IPS-20b (cell line): ENCODE measurements at regions not wholly inside any gene's neighbourhood (a gene's known extent, or its start where the extent isn't known, plus 50 kb on each side); places are given as distances from the start of the nearest gene placed in this dataset.

ENCODE experiments used
- H3K27ac ChIP-seq: one replicate; pipeline ENCODE4 v1.5.1; 2013; ENCODE audit warnings: low read length
- H3K27me3 ChIP-seq: 2 replicates; pipeline ENCODE4 v1.6.1; 2013; ENCODE audit warnings: mild to moderate bottlenecking, low read length, inconsistent platforms; ENCODE audit not compliant: insufficient read depth
- H3K36me3 ChIP-seq: 2 replicates; pipeline ENCODE4 v1.6.1; 2013; ENCODE audit warnings: low read depth, mild to moderate bottlenecking, inconsistent platforms, low read length, moderate library complexity; ENCODE audit not compliant: insufficient read depth
- H3K4me1 ChIP-seq: 2 replicates; pipeline ENCODE4 v1.6.1; 2013; ENCODE audit warnings: mild to moderate bottlenecking, control low read depth, inconsistent platforms, low read length, moderate library complexity; ENCODE audit not compliant: insufficient read depth
- H3K4me3 ChIP-seq: 2 replicates; pipeline ENCODE4 v1.5.1; 2013; ENCODE audit warnings: mild to moderate bottlenecking, low read length, inconsistent platforms
- H3K9ac ChIP-seq: 2 replicates; pipeline ENCODE4 v1.6.1; 2013; ENCODE audit warnings: low read depth, mild to moderate bottlenecking, inconsistent platforms, low read length, moderate library complexity
- H3K9me3 ChIP-seq: 2 replicates; pipeline ENCODE4 v1.6.1; 2013; ENCODE audit warnings: mild to moderate bottlenecking, low read depth, low read length, inconsistent platforms; ENCODE audit not compliant: insufficient read depth

- H3K4me1 ChIP-seq: no peaks in the 10 kb centered on the region
- H3K9me3 ChIP-seq: peaks cover 4% of the 10 kb centered on the region; the same call in 1 of the 2 replicates
- H3K9ac ChIP-seq: no peak overlapping the region
- H3K4me3 ChIP-seq: no peak overlapping the region
- no peaks in the 10 kb centered on the region for H3K36me3 ChIP-seq
- H3K27me3 ChIP-seq: no peaks in the 10 kb centered on the region
- no peak overlapping the region for H3K27ac ChIP-seq
These were observed 142.0 kb upstream of the TSHZ3 start for GRCh38 chr19:31491242-31491641.

GRCh38 chr19:31492050-31492449, 142.8 kb upstream of the TSHZ3 start:
- Histone ChIP-seq H3K27me3 (no peaks in the 10 kb centered on the region), H3K4me1 (no peaks in the 10 kb centered on the region), H3K9ac (no peak overlapping the region), H3K4me3 (no peak overlapping the region), H3K36me3 (no peaks in the 10 kb centered on the region), H3K9me3 (no peaks in the 10 kb centered on the region), H3K27ac (no peak overlapping the region)

GRCh38 chr19:31496076-31496475, 146.8 kb upstream of the TSHZ3 start:
- H3K9me3 ChIP-seq: no peaks in the 10 kb centered on the region
- no peaks in the 10 kb centered on the region for H3K4me1 ChIP-seq
- H3K27ac ChIP-seq: no peak overlapping the region
- H3K4me3 ChIP-seq: no peak overlapping the region
- H3K27me3 ChIP-seq: no peaks in the 10 kb centered on the region
- no peaks in the 10 kb centered on the region for H3K36me3 ChIP-seq
- no peak overlapping the region for H3K9ac ChIP-seq

- H3K9me3 ChIP-seq: no peaks in the 10 kb centered on the region
These were observed 148.5 kb upstream of the TSHZ3 start for GRCh38 chr19:31497709-31498108.

GRCh38 chr19:31498781-31499180, 149.5 kb upstream of the TSHZ3 start:
- H3K27me3 ChIP-seq: no peaks in the 10 kb centered on the region
- no peak overlapping the region for H3K4me3 ChIP-seq
- no peak overlapping the region for H3K27ac ChIP-seq
- no peak overlapping the region for H3K9ac ChIP-seq
- H3K9me3 ChIP-seq: no peaks in the 10 kb centered on the region
- no peaks in the 10 kb centered on the region for H3K4me1 ChIP-seq
- H3K36me3 ChIP-seq: no peaks in the 10 kb centered on the region

More at GRCh38 chr19:31497709-31498108, 148.5 kb upstream of the TSHZ3 start:
- Histone ChIP-seq H3K27me3 (no peaks in the 10 kb centered on the region), H3K9ac (no peak overlapping the region), H3K4me1 (no peaks in the 10 kb centered on the region), H3K36me3 (no peaks in the 10 kb centered on the region), H3K4me3 (no peak overlapping the region), H3K27ac (no peak overlapping the region)

- Histone ChIP-seq H3K36me3 (no peaks in the 10 kb centered on the region), H3K9me3 (no peaks in the 10 kb centered on the region), H3K4me1 (no peaks in the 10 kb centered on the region), H3K27ac (no peak overlapping the region), H3K4me3 (no peak overlapping the region), H3K27me3 (no peaks in the 10 kb centered on the region), H3K9ac (no peak overlapping the region)
These were observed 150.3 kb upstream of the TSHZ3 start for GRCh38 chr19:31499281-31500196.

GRCh38 chr19:31500197-31500830, 151.1 kb upstream of the TSHZ3 start:
- no peak overlapping the region for H3K4me3 ChIP-seq
- no peaks in the 10 kb centered on the region for H3K36me3 ChIP-seq
- H3K27ac ChIP-seq: no peak overlapping the region

GRCh38 chr19:31500946-31501345, 151.7 kb upstream of the TSHZ3 start:
- H3K9me3 ChIP-seq: no peaks in the 10 kb centered on the region
- no peaks in the 10 kb centered on the region for H3K36me3 ChIP-seq
- no peak overlapping the region for H3K27ac ChIP-seq
- H3K27me3 ChIP-seq: no peaks in the 10 kb centered on the region
- H3K9ac ChIP-seq: no peak overlapping the region
- no peaks in the 10 kb centered on the region for H3K4me1 ChIP-seq
- no peak overlapping the region for H3K4me3 ChIP-seq

More at GRCh38 chr19:31500197-31500830, 151.1 kb upstream of the TSHZ3 start:
- Histone ChIP-seq H3K27me3 (no peaks in the 10 kb centered on the region), H3K4me1 (no peaks in the 10 kb centered on the region), H3K9ac (no peak overlapping the region), H3K9me3 (no peaks in the 10 kb centered on the region)

GRCh38 chr19:31501427-31502195, 152.4 kb upstream of the TSHZ3 start:
- H3K27me3 ChIP-seq: no peaks in the 10 kb centered on the region
- no peaks in the 10 kb centered on the region for H3K4me1 ChIP-seq
- H3K36me3 ChIP-seq: no peaks in the 10 kb centered on the region
- H3K4me3 ChIP-seq: no peak overlapping the region
- H3K27ac ChIP-seq: no peak overlapping the region
- no peak overlapping the region for H3K9ac ChIP-seq
- H3K9me3 ChIP-seq: no peaks in the 10 kb centered on the region

- Histone ChIP-seq H3K36me3 (no peaks in the 10 kb centered on the region), H3K4me3 (no peak overlapping the region), H3K27me3 (no peaks in the 10 kb centered on the region), H3K27ac (no peak overlapping the region), H3K4me1 (no peaks in the 10 kb centered on the region), H3K9me3 (no peaks in the 10 kb centered on the region), H3K9ac (no peak overlapping the region)
These were observed 153.4 kb upstream of the TSHZ3 start for GRCh38 chr19:31502536-31503170.

GRCh38 chr19:31503211-31503610, 154.0 kb upstream of the TSHZ3 start:
- H3K9ac ChIP-seq: no peak overlapping the region
- no peaks in the 10 kb centered on the region for H3K27me3 ChIP-seq
- H3K27ac ChIP-seq: no peak overlapping the region
- H3K9me3 ChIP-seq: no peaks in the 10 kb centered on the region
- H3K36me3 ChIP-seq: no peaks in the 10 kb centered on the region
- peaks cover 2% of the 10 kb centered on the region; the same call in 1 of the 2 replicates for H3K4me1 ChIP-seq
- H3K4me3 ChIP-seq: no peak overlapping the region
